ENCODE measurements at regions not wholly inside any gene's neighbourhood (a gene's known extent, or its start where the extent isn't known, plus 50 kb on each side); places are given as distances from the start of the nearest gene placed in this dataset.

GRCh38 chr7:389911-390601 lies 100.1 kb downstream of the FOXL3 start:
- intact Hi-C loops (cut with DNase I), result loop anchor here in 1 of 10 donors (10.0 kb wide), 1 partner anchor 65 kb away; no protein-coding TSS in a partner anchor
- no peaks in the 10 kb centered on the region for H3K36me3 ChIP-seq
- 83 to 93% (median 87%) methylated on average over 19 to 21 of the region's 21 CpGs for WGBS, 4 donors
- peaks cover 0 to 22% (median 1%) of the 10 kb centered on the region in 12 donors for H3K9me3 ChIP-seq
- no peaks in the 10 kb centered on the region for H3K27me3 ChIP-seq
- DNase-seq (peak; percentile 3 to 48 (median 14)), ATAC-seq (no peak)
- peaks cover 0 to 9% (median 0%) of the 10 kb centered on the region in 12 donors for H3K4me1 ChIP-seq
- no peak overlapping the region for H3K4me3 ChIP-seq
- no peak overlapping the region for H3K27ac ChIP-seq
- TF ChIP-seq, protein P1, sequence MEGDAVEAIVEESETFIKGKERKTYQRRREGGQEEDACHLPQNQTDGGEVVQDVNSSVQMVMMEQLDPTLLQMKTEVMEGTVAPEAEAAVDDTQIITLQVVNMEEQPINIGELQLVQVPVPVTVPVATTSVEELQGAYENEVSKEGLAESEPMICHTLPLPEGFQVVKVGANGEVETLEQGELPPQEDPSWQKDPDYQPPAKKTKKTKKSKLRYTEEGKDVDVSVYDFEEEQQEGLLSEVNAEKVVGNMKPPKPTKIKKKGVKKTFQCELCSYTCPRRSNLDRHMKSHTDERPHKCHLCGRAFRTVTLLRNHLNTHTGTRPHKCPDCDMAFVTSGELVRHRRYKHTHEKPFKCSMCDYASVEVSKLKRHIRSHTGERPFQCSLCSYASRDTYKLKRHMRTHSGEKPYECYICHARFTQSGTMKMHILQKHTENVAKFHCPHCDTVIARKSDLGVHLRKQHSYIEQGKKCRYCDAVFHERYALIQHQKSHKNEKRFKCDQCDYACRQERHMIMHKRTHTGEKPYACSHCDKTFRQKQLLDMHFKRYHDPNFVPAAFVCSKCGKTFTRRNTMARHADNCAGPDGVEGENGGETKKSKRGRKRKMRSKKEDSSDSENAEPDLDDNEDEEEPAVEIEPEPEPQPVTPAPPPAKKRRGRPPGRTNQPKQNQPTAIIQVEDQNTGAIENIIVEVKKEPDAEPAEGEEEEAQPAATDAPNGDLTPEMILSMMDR (IDR thresholded peaks at IDR 0.05), result no peak

DNA sequence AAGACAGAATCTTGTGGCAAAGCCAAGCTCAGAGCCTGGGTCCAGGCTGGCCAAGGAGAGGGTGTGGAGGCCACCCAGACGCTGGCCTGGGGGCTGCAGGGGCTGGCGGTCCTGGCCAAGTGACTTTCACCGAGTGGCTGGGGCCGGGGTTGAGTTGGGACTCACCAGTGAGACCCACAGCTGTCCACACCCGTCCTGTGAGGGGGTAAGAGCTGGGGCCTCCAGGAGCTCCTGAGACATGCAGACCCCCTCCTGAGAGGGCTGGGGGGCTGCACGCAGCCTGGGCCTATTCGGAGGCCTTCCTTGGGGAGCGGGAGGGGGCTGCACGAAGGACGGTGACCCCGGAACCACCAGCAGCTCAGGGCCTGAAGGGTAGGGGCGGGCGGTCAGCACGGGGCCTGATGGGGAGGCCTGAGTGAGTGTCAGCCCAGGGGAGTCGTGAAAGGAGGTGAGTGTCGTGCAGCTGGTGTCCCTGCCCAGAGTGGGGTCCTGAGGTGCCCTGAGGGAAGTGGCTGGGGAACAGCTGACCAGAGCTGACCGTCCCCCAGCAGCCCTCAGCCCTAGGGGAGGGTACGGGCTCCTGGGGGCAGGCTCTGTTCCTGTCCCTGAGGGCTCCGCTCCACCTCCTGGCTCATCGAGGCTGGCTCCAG lies 100.9 kb downstream of the FOXL3 start:
- H3K4me1 ChIP-seq, result peaks cover 0 to 9% (median 0%) of the 10 kb centered on the region in 12 donors
- H3K27me3 ChIP-seq, result no peaks in the 10 kb centered on the region
- peak; percentile 5 to 54 (median 12) for DNase-seq
- H3K9me3 ChIP-seq, result peaks cover 0 to 22% (median 9%) of the 10 kb centered on the region in 12 donors
- TF ChIP-seq POLR2A (IDR thresholded peaks at IDR 0.05), result no peak
- TF ChIP-seq, protein P1 (IDR thresholded peaks at IDR 0.05), result no peak
- no peaks in the 10 kb centered on the region for H3K36me3 ChIP-seq
- 81 to 93% (median 89%) methylated on average over 13 to 20 of the region's 20 CpGs for WGBS, 4 donors
- peak in 1 of 4 donors; percentile 11 for ATAC-seq
- intact Hi-C loops (cut with DNase I), result loop anchor here in 1 of 10 donors (10.0 kb wide), 1 partner anchor 64 kb away; no protein-coding TSS in a partner anchor
- no peak overlapping the region for H3K27ac ChIP-seq
- H3K4me3 ChIP-seq, result no peak overlapping the region

DNA sequence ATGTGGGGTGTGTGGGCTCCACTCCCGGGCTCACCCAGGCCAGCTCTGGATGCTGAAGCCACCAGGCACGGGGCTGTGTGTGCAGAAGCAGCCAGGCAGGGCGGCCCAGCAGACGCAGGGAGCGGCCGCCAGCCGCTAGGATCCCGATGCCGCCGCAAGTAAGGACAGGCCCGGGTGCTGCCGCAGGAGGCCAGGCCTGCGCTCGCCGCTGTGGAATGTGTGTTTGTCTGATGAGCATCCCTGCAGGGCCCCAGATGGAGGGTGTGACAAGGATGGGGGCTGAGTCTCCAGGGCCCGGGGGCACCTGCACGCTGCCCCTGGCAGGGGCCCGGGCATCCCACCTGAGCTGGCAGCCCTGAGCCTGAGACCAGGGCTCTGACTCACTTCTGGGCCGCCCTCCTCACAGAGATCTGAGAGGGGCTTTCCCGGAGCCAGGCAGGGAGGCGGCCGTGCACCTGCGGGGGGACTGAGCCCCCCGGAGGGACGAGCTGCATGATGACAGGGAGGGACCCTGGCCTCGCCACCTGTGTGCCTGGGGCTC lies 101.5 kb downstream of the FOXL3 start:
- Histone ChIP-seq H3K27ac (no peak overlapping the region), H3K4me1 (peaks cover 0 to 9% (median 0%) of the 10 kb centered on the region in 12 donors), H3K4me3 (no peak overlapping the region), H3K9me3 (peaks cover 0 to 28% (median 12%) of the 10 kb centered on the region in 12 donors), H3K27me3 (no peaks in the 10 kb centered on the region), H3K36me3 (no peaks in the 10 kb centered on the region)
- TF ChIP-seq POLR2A (IDR thresholded peaks at IDR 0.05), result no peak
- TF ChIP-seq, protein P1 (IDR thresholded peaks at IDR 0.05), result no peak
- intact Hi-C loops (cut with DNase I), result loop anchor here in 1 of 10 donors (10.0 kb wide), 1 partner anchor 63 kb away; no protein-coding TSS in a partner anchor
- peak in 4 of 5 donors; percentile 11 to 48 (median 17) for DNase-seq
- 88 to 95% (median 90%) methylated on average over 16 to 26 of the region's 26 CpGs for WGBS, 4 donors
- peak in 1 of 4 donors; percentile 7 for ATAC-seq

Data from heart left ventricle (tissue), 16 donors.